ENCODE measurements at regions not wholly inside any gene's neighbourhood (a gene's known extent, or its start where the extent isn't known, plus 50 kb on each side); places are given as distances from the start of the nearest gene placed in this dataset.
"Not testable (repeated sequence)": the region's sequence is repeated elsewhere in the genome, so short reads cannot be mapped to it uniquely, and the experiment has no call there.

GRCh38 chr4:144366425-144366824 is 225.9 kb upstream of the GYPA start:
- no peak for DNase-seq (ENCODE audit: low read depth)

- DNase-seq (ENCODE audit: low read depth): no peak
Measured at GRCh38 chr4:144371485-144371884, 231.0 kb upstream of the GYPA start.

GRCh38 chr4:144374065-144374464 is 233.5 kb upstream of the GYPA start:
- no peak for DNase-seq (ENCODE audit: low read depth)

GRCh38 chr4:144376866-144377265 is 236.3 kb upstream of the GYPA start:
- no peak for DNase-seq (ENCODE audit: low read depth)

- DNase-seq (ENCODE audit: low read depth): no peak
Measured at GRCh38 chr4:144384408-144384807, 243.9 kb upstream of the GYPA start.

GRCh38 chr4:144399927-144400326 is 246.0 kb upstream of the HHIP start:
- peak; percentile 76 for DNase-seq (ENCODE audit: low read depth)

- no peak for DNase-seq (ENCODE audit: low read depth)
Measured at GRCh38 chr4:144402176-144402575, 243.8 kb upstream of the HHIP start.

- DNase-seq (ENCODE audit: low read depth): no peak
Measured at GRCh38 chr4:144402999-144403398, 243.0 kb upstream of the HHIP start.

GRCh38 chr4:144403893-144404292 is 242.1 kb upstream of the HHIP start:
- no peak for DNase-seq (ENCODE audit: low read depth)

GRCh38 chr4:144409525-144409924 is 236.4 kb upstream of the HHIP start:
- no peak for DNase-seq (ENCODE audit: low read depth)

GRCh38 chr4:144410230-144410783 is 235.6 kb upstream of the HHIP start:
- DNase-seq (ENCODE audit: low read depth): no peak

GRCh38 chr4:144411119-144411518 is 234.8 kb upstream of the HHIP start:
- DNase-seq (ENCODE audit: low read depth): no peak

GRCh38 chr4:144411700-144412099 is 234.3 kb upstream of the HHIP start:
- no peak for DNase-seq (ENCODE audit: low read depth)

- no peak for DNase-seq (ENCODE audit: low read depth)
Measured at GRCh38 chr4:144421056-144421455, 224.9 kb upstream of the HHIP start.

GRCh38 chr4:144421839-144422565 is 224.0 kb upstream of the HHIP start:
- DNase-seq (ENCODE audit: low read depth): no peak

GRCh38 chr4:144423930-144424329 is 222.0 kb upstream of the HHIP start:
- DNase-seq (ENCODE audit: low read depth): no peak

- not testable (repeated sequence) for DNase-seq (ENCODE audit: low read depth)
Measured at GRCh38 chr4:144426023-144426422, 219.9 kb upstream of the HHIP start.

GRCh38 chr4:144442713-144443112 is 203.2 kb upstream of the HHIP start:
- no peak for DNase-seq (ENCODE audit: low read depth)

GRCh38 chr4:144449611-144450010 is 196.3 kb upstream of the HHIP start:
- DNase-seq (ENCODE audit: low read depth): peak; percentile 21

- no peak for DNase-seq (ENCODE audit: low read depth)
Measured at GRCh38 chr4:144450526-144450925, 195.4 kb upstream of the HHIP start.

- DNase-seq (ENCODE audit: low read depth): no peak
Measured at GRCh38 chr4:144451766-144452450, 194.0 kb upstream of the HHIP start.

GRCh38 chr4:144456196-144456595 is 189.8 kb upstream of the HHIP start:
- DNase-seq (ENCODE audit: low read depth): no peak

GRCh38 chr4:144461906-144462305 is 184.1 kb upstream of the HHIP start:
- peak; percentile 2 for DNase-seq (ENCODE audit: low read depth)
